ENCODE measurements at regions not wholly inside any gene's neighbourhood (a gene's known extent, or its start where the extent isn't known, plus 50 kb on each side); places are given as distances from the start of the nearest gene placed in this dataset.

GRCh38 chr16:65745201-65745708 lies 621.2 kb upstream of the CDH5 start:
- no peak for TF ChIP-seq CTCF (conservative IDR thresholded peaks at IDR 0.05 in 1 of 2, IDR thresholded peaks at IDR 0.05 in 1 of 2; ENCODE audit: low read depth in 1 of 2, low read length in 2 of 2)
- no peak for TF ChIP-seq EZH2 (IDR thresholded peaks at IDR 0.05; ENCODE audit: low read length, missing control alignments)
